ENCODE measurements at regions not wholly inside any gene's neighbourhood (a gene's known extent, or its start where the extent isn't known, plus 50 kb on each side); places are given as distances from the start of the nearest gene placed in this dataset.

DNA sequence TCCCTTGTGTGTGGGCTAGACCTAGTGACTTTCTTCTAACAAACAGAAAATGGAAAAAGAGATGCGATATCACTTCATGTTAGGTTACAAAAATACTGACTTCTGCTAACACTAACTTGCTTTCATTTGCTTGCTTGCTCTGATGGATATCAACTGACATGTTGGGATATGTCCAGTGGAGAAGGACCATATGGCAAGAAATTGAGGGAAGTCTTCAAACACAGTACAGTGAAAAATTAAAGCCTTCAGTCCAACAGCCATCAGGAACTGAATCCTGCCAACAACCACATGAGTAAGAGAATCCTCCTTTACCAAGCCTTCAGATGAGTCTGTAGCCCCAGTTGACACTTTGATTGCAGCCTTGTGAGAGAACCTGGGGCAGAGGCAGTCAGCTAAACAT is 143.9 kb downstream of the MAIP1 start:
- dilution Hi-C loops (cut with MboI; ENCODE audit: extremely low pct_ligation_motif_present, low sequenced_read_pairs) (no loop called here), intact Hi-C loops (cut with micrococcal nuclease) (no loop called here)
- Histone ChIP-seq H3K36me3 (ENCODE audit: control insufficient read depth in 2 of 2, extremely low read depth in 1 of 2, insufficient read depth in 2 of 2, low read length in 2 of 2) (no peaks in the 10 kb centered on the region), H4K20me1 (replicated peaks; ENCODE audit: control insufficient read depth, extremely low read depth, insufficient read depth, low read length) (no peaks in the 10 kb centered on the region), H3K4me2 (ENCODE audit: insufficient read depth, low read length) (no peak overlapping the region), H3K4me1 (ENCODE audit: control insufficient read depth, extremely low read depth, insufficient read depth, low read length) (no peaks in the 10 kb centered on the region), H3K9me3 (replicated peaks; ENCODE audit: control insufficient read depth, insufficient read depth, low read length) (no peaks in the 10 kb centered on the region), H3K4me3 (replicated peaks in 1 of 3; ENCODE audit: insufficient read depth in 1 of 3, low read depth in 1 of 3, low read length in 3 of 3) (no peak overlapping the region), H3K27ac (ENCODE audit: insufficient read depth, low read depth, low read length) (no peak overlapping the region), H3K9me1 (replicated peaks; ENCODE audit: control insufficient read depth, extremely low read depth, insufficient read depth, low read length) (no peaks in the 10 kb centered on the region), H3K9ac (replicated peaks; ENCODE audit: extremely low read depth, insufficient read depth, low read length) (no peak overlapping the region), H3K79me2 (ENCODE audit: control insufficient read depth, insufficient read depth, low read length) (no peaks in the 10 kb centered on the region), H3K27me3 (ENCODE audit: control insufficient read depth in 2 of 2, insufficient read depth in 2 of 2, low read length in 2 of 2) (peaks cover 6 to 9% of the 10 kb centered on the region in 2 experiments), H2AFZ (ENCODE audit: low read depth, low read length) (no peak overlapping the region)
- DNase-seq (ENCODE audit: low read depth, low spot score) (no peak), FAIRE-seq (no peak)
- TF ChIP-seq, protein P1, sequence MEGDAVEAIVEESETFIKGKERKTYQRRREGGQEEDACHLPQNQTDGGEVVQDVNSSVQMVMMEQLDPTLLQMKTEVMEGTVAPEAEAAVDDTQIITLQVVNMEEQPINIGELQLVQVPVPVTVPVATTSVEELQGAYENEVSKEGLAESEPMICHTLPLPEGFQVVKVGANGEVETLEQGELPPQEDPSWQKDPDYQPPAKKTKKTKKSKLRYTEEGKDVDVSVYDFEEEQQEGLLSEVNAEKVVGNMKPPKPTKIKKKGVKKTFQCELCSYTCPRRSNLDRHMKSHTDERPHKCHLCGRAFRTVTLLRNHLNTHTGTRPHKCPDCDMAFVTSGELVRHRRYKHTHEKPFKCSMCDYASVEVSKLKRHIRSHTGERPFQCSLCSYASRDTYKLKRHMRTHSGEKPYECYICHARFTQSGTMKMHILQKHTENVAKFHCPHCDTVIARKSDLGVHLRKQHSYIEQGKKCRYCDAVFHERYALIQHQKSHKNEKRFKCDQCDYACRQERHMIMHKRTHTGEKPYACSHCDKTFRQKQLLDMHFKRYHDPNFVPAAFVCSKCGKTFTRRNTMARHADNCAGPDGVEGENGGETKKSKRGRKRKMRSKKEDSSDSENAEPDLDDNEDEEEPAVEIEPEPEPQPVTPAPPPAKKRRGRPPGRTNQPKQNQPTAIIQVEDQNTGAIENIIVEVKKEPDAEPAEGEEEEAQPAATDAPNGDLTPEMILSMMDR (IDR thresholded peaks at IDR 0.05; ENCODE audit: extremely low read depth in 1 of 2, insufficient read depth in 1 of 2, low read depth in 1 of 2, low read length in 2 of 2) = no peak
- POLR2A ChIA-PET = no interaction called here
- no TSS peak for BruUV-seq (replicated peaks)
- CTCF ChIA-PET = no interaction called here

DNA sequence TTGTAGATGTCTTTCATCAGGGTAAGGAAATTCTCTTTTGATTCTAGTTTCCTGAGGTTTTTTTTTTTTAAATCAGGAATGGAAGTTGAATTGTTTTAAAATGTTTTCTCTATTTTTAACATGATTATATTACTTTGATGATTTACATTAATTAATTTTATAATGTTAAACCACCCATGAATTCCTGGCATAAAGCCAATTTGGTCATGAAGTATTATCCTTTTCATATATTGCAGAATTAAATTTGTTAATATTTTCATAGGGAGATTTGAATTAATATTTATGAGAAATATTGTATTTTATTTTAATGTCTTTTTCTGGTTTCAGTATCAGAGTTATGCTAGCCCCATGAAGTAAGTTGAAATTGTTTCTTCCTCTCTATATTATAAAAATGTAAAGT is 144.6 kb downstream of the MAIP1 start:
- Histone ChIP-seq H3K4me2 (ENCODE audit: insufficient read depth, low read length) (no peak overlapping the region), H3K36me3 (ENCODE audit: control insufficient read depth in 2 of 2, extremely low read depth in 1 of 2, insufficient read depth in 2 of 2, low read length in 2 of 2) (no peaks in the 10 kb centered on the region), H3K27me3 (ENCODE audit: control insufficient read depth in 2 of 2, insufficient read depth in 2 of 2, low read length in 2 of 2) (peaks cover 1 to 5% of the 10 kb centered on the region in 2 experiments), H3K27ac (ENCODE audit: insufficient read depth, low read depth, low read length) (no peak overlapping the region), H3K79me2 (ENCODE audit: control insufficient read depth, insufficient read depth, low read length) (no peaks in the 10 kb centered on the region), H3K4me1 (ENCODE audit: control insufficient read depth, extremely low read depth, insufficient read depth, low read length) (no peaks in the 10 kb centered on the region), H3K9me3 (replicated peaks; ENCODE audit: control insufficient read depth, insufficient read depth, low read length) (no peaks in the 10 kb centered on the region), H4K20me1 (replicated peaks; ENCODE audit: control insufficient read depth, extremely low read depth, insufficient read depth, low read length) (no peaks in the 10 kb centered on the region), H2AFZ (ENCODE audit: low read depth, low read length) (no peak overlapping the region), H3K4me3 (replicated peaks in 1 of 3; ENCODE audit: insufficient read depth in 1 of 3, low read depth in 1 of 3, low read length in 3 of 3) (no peak overlapping the region), H3K9me1 (replicated peaks; ENCODE audit: control insufficient read depth, extremely low read depth, insufficient read depth, low read length) (no peaks in the 10 kb centered on the region), H3K9ac (replicated peaks; ENCODE audit: extremely low read depth, insufficient read depth, low read length) (no peak overlapping the region)
- POLR2A ChIA-PET = no interaction called here
- no peak for FAIRE-seq
- CTCF ChIA-PET = no interaction called here
- TF ChIP-seq EZH2 (IDR thresholded peaks at IDR 0.05; ENCODE audit: borderline replicate concordance, low read depth, low read length, severe bottlenecking) (no peak), POLR2A (IDR thresholded peaks at IDR 0.05; ENCODE audit: low read depth, low read length) (no peak), GATA2 (IDR thresholded peaks at IDR 0.05; ENCODE audit: insufficient read depth, insufficient read length, low read depth, low read length) (no peak), FOS (IDR thresholded peaks at IDR 0.05; ENCODE audit: borderline replicate concordance, insufficient read depth, low read length) (no peak), JUN (IDR thresholded peaks at IDR 0.05; ENCODE audit: borderline replicate concordance, insufficient read depth, insufficient read length, low read depth) (no peak), MYC (IDR thresholded peaks at IDR 0.05; ENCODE audit: low read depth, low read length) (no peak), POLR2AphosphoS5 (IDR thresholded peaks at IDR 0.05; ENCODE audit: insufficient read depth, low read depth, low read length) (no peak)
- TF ChIP-seq, protein P2, sequence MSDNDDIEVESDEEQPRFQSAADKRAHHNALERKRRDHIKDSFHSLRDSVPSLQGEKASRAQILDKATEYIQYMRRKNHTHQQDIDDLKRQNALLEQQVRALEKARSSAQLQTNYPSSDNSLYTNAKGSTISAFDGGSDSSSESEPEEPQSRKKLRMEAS (IDR thresholded peaks at IDR 0.05; ENCODE audit: insufficient read depth, insufficient read length) = no peak
- TF ChIP-seq, protein P1 (IDR thresholded peaks at IDR 0.05; ENCODE audit: extremely low read depth in 1 of 2, insufficient read depth in 1 of 2, low read depth in 1 of 2, low read length in 2 of 2) = no peak
- BruUV-seq (replicated peaks) = no TSS peak
- dilution Hi-C loops (cut with MboI; ENCODE audit: extremely low pct_ligation_motif_present, low sequenced_read_pairs) = no loop called here
- DNase-seq (ENCODE audit: low read depth, low spot score) = no peak
- intact Hi-C loops (cut with micrococcal nuclease) = no loop called here

Data from endothelial cell of umbilical vein (primary cell).